SK-N-SH treated with all-trans-retinoic acid at 6 μM for 48 hours (cell line): ENCODE measurements at regions not wholly inside any gene's neighbourhood (a gene's known extent, or its start where the extent isn't known, plus 50 kb on each side); places are given as distances from the start of the nearest gene placed in this dataset.

ENCODE experiments used
- ATAC-seq: fragments of 200-7000 bp; cut with Tn5 transposase; 3 replicates; pipeline ENCODE4 v1.9.1; 2020; ENCODE audit warnings: mild to moderate bottlenecking, moderate library complexity
- ARNTL ChIP-seq: fragments of 450-650 bp; formaldehyde crosslinking; IDR thresholded peaks from 2 replicates; pipeline ENCODE4 v1.5.0; 2020; ENCODE audit warnings: low read depth, mild to moderate bottlenecking, moderate library complexity, borderline replicate concordance
- BACH2 ChIP-seq: fragments of 250-450 bp; sonication (Bioruptor Pico); IDR thresholded peaks from 2 replicates; pipeline ENCODE4 v1.9.0; 2021; ENCODE audit warnings: mild to moderate bottlenecking, borderline replicate concordance
- CREB5 ChIP-seq: fragments of 250-450 bp; sonication (Bioruptor Pico); IDR thresholded peaks from 2 replicates; pipeline ENCODE4 v1.5.1; 2020; ENCODE audit warnings: low read depth, mild to moderate bottlenecking, moderate library complexity
- CSDC2 ChIP-seq: fragments of 250-450 bp; sonication (Bioruptor Pico); IDR thresholded peaks from 2 replicates; pipeline ENCODE4 v1.5.0; 2020; ENCODE audit warnings: mild to moderate bottlenecking, moderate library complexity
- CSRNP3 ChIP-seq: fragments of 250-450 bp; sonication (Bioruptor Pico); IDR thresholded peaks from 2 replicates; pipeline ENCODE4 v1.5.1; 2021; ENCODE audit warnings: mild to moderate bottlenecking, moderate library complexity
- ESRRG ChIP-seq: fragments of 250-450 bp; sonication (Bioruptor Pico); IDR thresholded peaks from 2 replicates; pipeline ENCODE4 v1.6.1; 2021; ENCODE audit warnings: mild to moderate bottlenecking
- GLIS3 ChIP-seq: fragments of 250-450 bp; sonication (Bioruptor Pico); IDR thresholded peaks from 2 replicates; pipeline ENCODE4 v1.5.0; 2020; ENCODE audit warnings: mild to moderate bottlenecking, moderate library complexity
- ISL1 ChIP-seq: fragments of 250-450 bp; sonication (Bioruptor Pico); IDR thresholded peaks from 2 replicates; pipeline ENCODE4 v2.1.2; 2022; ENCODE audit warnings: mild to moderate bottlenecking, moderate library complexity
- OSR1 ChIP-seq: fragments of 250-450 bp; sonication (Bioruptor Pico); IDR thresholded peaks from 2 replicates; pipeline ENCODE4 v1.8.0; 2022; ENCODE audit warnings: moderate library complexity, mild to moderate bottlenecking, inconsistent platforms
- PATZ1 ChIP-seq: fragments of 250-450 bp; sonication (Bioruptor Pico); IDR thresholded peaks from 2 replicates; pipeline ENCODE4 v1.8.0; 2020; ENCODE audit warnings: mild to moderate bottlenecking, moderate library complexity, borderline replicate concordance
- POU6F1 ChIP-seq: fragments of 250-450 bp; sonication (Bioruptor Pico); IDR thresholded peaks from 2 replicates; pipeline ENCODE4 v1.8.0; 2021; ENCODE audit warnings: low read depth, mild to moderate bottlenecking, moderate library complexity, borderline replicate concordance
- PPARA ChIP-seq: fragments of 250-450 bp; sonication (Bioruptor Pico); IDR thresholded peaks from 2 replicates; pipeline ENCODE4 v1.5.0; 2020; ENCODE audit warnings: mild to moderate bottlenecking, borderline replicate concordance
- RARB ChIP-seq: fragments of 250-450 bp; sonication (Bioruptor Pico); IDR thresholded peaks from 2 replicates; pipeline ENCODE4 v1.8.0; 2021; ENCODE audit warnings: mild to moderate bottlenecking, moderate library complexity
- SNAI2 ChIP-seq: fragments of 250-450 bp; sonication (Bioruptor Pico); IDR thresholded peaks from 2 replicates; pipeline ENCODE4 v1.5.0; 2020; ENCODE audit warnings: mild to moderate bottlenecking, moderate library complexity
- TCF4 ChIP-seq: fragments of 250-450 bp; sonication (Bioruptor Pico); IDR thresholded peaks from 2 replicates; pipeline ENCODE4 v1.8.0; 2021; ENCODE audit warnings: mild to moderate bottlenecking, moderate library complexity, borderline replicate concordance
- TOX ChIP-seq: fragments of 250-450 bp; sonication (Bioruptor Pico); IDR thresholded peaks from 2 replicates; pipeline ENCODE4 v1.8.0; 2021; ENCODE audit warnings: mild to moderate bottlenecking, moderate library complexity, borderline replicate concordance
- TSHZ2 ChIP-seq: fragments of 250-450 bp; sonication (Bioruptor Pico); IDR thresholded peaks from 2 replicates; pipeline ENCODE4 v1.5.0; 2020; ENCODE audit warnings: mild to moderate bottlenecking, moderate library complexity
- ZC3H10 ChIP-seq: fragments of 250-450 bp; sonication (Bioruptor Pico); IDR thresholded peaks from 2 replicates; pipeline ENCODE4 v1.5.1; 2021; ENCODE audit warnings: mild to moderate bottlenecking, moderate library complexity
- ZFP3 ChIP-seq: fragments of 250-450 bp; sonication (Bioruptor Pico); IDR thresholded peaks from 2 replicates; pipeline ENCODE4 v1.5.0; 2020; ENCODE audit warnings: mild to moderate bottlenecking, moderate library complexity
- ZFP30 ChIP-seq: fragments of 450-650 bp; formaldehyde crosslinking; IDR thresholded peaks from 2 replicates; pipeline ENCODE4 v1.5.0; 2022; ENCODE audit warnings: mild to moderate bottlenecking, moderate library complexity
- ZNF565 ChIP-seq: fragments of 450-650 bp; formaldehyde crosslinking; conservative IDR thresholded peaks from 2 replicates; pipeline ENCODE4 v1.5.0; 2020; ENCODE audit warnings: low read depth, mild to moderate bottlenecking, moderate library complexity
- ZNF70 ChIP-seq: fragments of 450-650 bp; formaldehyde crosslinking; IDR thresholded peaks from 2 replicates; pipeline ENCODE4 v1.5.0; 2020; ENCODE audit warnings: mild to moderate bottlenecking, moderate library complexity
- ZNF8 ChIP-seq: fragments of 450-650 bp; formaldehyde crosslinking; IDR thresholded peaks from 2 replicates; pipeline ENCODE4 v1.5.0; 2020; ENCODE audit warnings: mild to moderate bottlenecking, moderate library complexity

- TF ChIP-seq ZFP30 (CRISPR knock-in tag) (no peak), BACH2 (CRISPR knock-in tag) (no peak), GLIS3 (no peak), OSR1 (CRISPR knock-in tag) (no peak), ZNF8 (CRISPR knock-in tag) (no peak; the same call in 1 of the 2 replicates), TCF4 (CRISPR knock-in tag) (no peak), ARNTL (no peak), TOX (peak; percentile 69; the same call in 1 of the 2 replicates), CSRNP3 (CRISPR knock-in tag) (0 out of 2 replicates have a peak, but pooled peaks have one; percentile 45), SNAI2 (CRISPR knock-in tag) (no peak), ZFP3 (CRISPR knock-in tag) (no peak; the same call in 1 of the 2 replicates), CREB5 (CRISPR knock-in tag) (peak; percentile 89), ZNF70 (no peak), ESRRG (CRISPR knock-in tag) (no peak), POU6F1 (CRISPR knock-in tag) (peak; percentile 89; the same call in 1 of the 2 replicates), ZNF565 (no peak), ISL1 (peak; percentile 94), PPARA (CRISPR knock-in tag) (no peak), RARB (CRISPR knock-in tag) (no peak), ZC3H10 (peak; percentile 96), PATZ1 (no peak), CSDC2 (CRISPR knock-in tag) (no peak)
- peak; percentile 97 for ATAC-seq
These were observed 1079.9 kb upstream of the ACO1 start for GRCh38 chr9:31304576-31304975.

GRCh38 chr9:31314241-31314640 is 1070.2 kb upstream of the ACO1 start:
- ATAC-seq, result no peak
- no peak for TF ChIP-seq ZC3H10
- TF ChIP-seq CSDC2 (CRISPR knock-in tag), result no peak
- no peak for TF ChIP-seq TOX
- TF ChIP-seq ARNTL, result no peak
- no peak for TF ChIP-seq ZNF8 (CRISPR knock-in tag)
- TF ChIP-seq ZNF70, result no peak
- TF ChIP-seq PATZ1, result no peak
- TF ChIP-seq OSR1 (CRISPR knock-in tag), result no peak

- ATAC-seq, result no peak
- TF ChIP-seq ISL1 (no peak), TSHZ2 (CRISPR knock-in tag) (no peak), ARNTL (no peak), CSRNP3 (CRISPR knock-in tag) (no peak), SNAI2 (CRISPR knock-in tag) (no peak), PATZ1 (no peak), TOX (no peak)
These were observed 1063.9 kb upstream of the ACO1 start for GRCh38 chr9:31320494-31320893.
